ENCODE measurements at regions not wholly inside any gene's neighbourhood (a gene's known extent, or its start where the extent isn't known, plus 50 kb on each side); places are given as distances from the start of the nearest gene placed in this dataset.

- TF ChIP-seq CTCF (IDR thresholded peaks at IDR 0.05; ENCODE audit: low read length): no peak
- no peak for TF ChIP-seq EZH2 (IDR thresholded peaks at IDR 0.05; ENCODE audit: borderline replicate concordance, low read length)
Measured at GRCh38 chr2:16461672-16462071, 204.0 kb downstream of the CYRIA start.
